ENCODE measurements at regions not wholly inside any gene's neighbourhood (a gene's known extent, or its start where the extent isn't known, plus 50 kb on each side); places are given as distances from the start of the nearest gene placed in this dataset.

DNA sequence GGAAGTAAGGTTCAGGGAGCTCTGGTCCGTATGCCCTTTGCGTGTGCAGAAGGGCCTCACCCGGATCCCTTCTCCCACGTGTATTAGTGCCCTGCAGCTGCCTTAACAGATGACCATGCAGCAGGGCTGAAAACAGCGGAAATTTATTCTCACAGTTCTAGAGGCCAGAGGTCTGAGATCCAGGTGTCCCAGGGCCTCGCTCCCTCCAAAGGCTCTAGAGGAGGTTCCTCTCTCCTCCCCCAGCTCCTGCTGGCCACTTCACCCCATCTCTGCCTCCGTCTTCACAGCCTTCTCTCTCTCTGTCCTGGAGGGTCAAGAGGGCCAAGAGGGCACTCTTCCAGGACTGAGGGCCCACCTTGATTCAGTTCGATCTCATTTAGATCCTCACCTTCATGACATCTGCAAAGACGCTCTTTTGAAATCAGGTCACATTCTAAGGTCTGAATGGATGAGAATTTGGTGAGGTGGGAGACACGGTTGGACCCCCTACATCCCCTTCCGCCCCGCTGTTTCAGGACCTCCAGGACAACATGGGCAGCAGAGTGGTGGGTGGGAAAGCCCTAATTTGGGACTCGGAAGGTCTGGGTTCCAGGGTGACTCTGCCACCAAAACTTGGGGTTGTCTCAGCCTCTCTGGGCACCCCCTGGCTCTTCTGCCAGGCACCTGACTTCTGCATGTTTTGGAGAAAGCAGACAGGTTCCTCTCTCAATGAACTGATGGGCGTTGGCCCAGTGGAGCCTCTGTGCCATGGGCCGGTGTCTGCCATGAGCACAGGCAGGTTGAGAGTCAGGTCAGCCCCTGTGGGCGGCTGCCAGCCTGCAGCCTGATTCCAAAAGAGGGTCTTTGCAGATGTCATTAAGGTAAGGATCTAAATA, 361.2 kb downstream of the SEC14L1 start:
- WGBS, result 89% methylated on average over 16 of the region's 16 CpGs
- Histone ChIP-seq H3K4me3 (ENCODE audit: low read depth, low read length) (no peak overlapping the region), H3K36me3 (ENCODE audit: insufficient read depth) (no peaks in the 10 kb centered on the region), H3K4me1 (ENCODE audit: insufficient read depth) (no peaks in the 10 kb centered on the region), H3K27ac (ENCODE audit: low read depth) (no peak overlapping the region)
- DNase-seq (ENCODE audit: extremely low spot score), result no peak

DNA sequence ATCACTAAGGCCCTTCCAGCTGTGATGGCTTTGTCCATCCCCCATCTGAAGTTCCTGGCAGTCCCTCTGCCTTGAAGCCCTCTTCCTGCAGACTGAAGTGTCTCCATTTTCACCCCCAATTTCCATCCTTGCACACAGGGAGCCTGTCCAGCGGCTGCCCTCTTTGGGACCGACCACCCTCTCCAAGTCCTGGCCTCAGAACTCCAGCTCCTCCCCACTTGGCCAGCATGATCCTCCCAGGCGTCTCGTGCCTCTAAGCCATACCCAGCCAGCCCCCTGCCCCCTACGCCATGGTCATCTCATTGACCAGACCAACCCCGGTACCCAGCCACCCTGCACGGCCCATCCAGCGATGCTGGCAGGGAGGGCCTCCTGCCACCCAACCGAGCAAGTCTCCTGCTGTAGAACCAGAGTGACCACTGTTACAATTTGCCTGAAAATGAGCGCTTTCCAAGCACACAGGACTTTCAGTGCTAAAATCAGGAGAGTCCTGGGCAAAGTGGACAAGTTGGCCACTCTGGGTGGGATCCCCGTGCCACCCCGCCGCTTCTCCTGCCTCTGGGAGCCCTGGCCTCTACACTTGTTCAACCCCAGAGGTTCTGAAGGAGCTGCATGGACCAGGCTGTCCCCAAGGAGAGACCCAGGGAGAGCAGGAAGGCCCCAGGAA, 362.0 kb downstream of the SEC14L1 start:
- Histone ChIP-seq H3K4me1 (ENCODE audit: insufficient read depth) (no peaks in the 10 kb centered on the region), H3K27ac (ENCODE audit: low read depth) (no peak overlapping the region), H3K4me3 (ENCODE audit: low read depth, low read length) (no peak overlapping the region), H3K36me3 (ENCODE audit: insufficient read depth) (no peaks in the 10 kb centered on the region)
- no peak for DNase-seq (ENCODE audit: extremely low spot score)
- 81% methylated on average over 13 of the region's 13 CpGs for WGBS

DNA sequence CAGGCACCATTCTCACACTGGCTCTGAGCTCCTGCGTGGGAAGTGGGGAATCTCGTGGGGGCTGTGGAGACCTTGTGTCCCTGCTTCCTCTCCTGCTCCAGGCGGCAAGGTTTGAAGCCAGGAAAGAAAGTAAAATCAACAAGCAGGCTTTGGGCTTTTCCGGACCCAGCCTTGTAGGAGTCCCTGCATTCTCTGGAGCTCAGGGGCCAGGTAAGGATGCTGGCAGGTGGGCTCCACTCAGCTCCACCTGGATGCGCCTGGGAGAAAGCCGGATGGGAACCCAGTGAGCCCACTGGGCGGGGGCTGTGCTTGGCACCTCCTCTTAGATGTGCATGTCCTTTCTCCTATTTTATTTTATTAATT, 362.5 kb downstream of the SEC14L1 start:
- no peaks in the 10 kb centered on the region for H3K36me3 ChIP-seq (ENCODE audit: insufficient read depth)
- no peak overlapping the region for H3K4me3 ChIP-seq (ENCODE audit: low read depth, low read length)
- H3K4me1 ChIP-seq (ENCODE audit: insufficient read depth), result no peaks in the 10 kb centered on the region
- WGBS, result 91% methylated on average over 7 of the region's 7 CpGs
- no peak for DNase-seq (ENCODE audit: extremely low spot score)
- H3K27ac ChIP-seq (ENCODE audit: low read depth), result no peak overlapping the region

DNA sequence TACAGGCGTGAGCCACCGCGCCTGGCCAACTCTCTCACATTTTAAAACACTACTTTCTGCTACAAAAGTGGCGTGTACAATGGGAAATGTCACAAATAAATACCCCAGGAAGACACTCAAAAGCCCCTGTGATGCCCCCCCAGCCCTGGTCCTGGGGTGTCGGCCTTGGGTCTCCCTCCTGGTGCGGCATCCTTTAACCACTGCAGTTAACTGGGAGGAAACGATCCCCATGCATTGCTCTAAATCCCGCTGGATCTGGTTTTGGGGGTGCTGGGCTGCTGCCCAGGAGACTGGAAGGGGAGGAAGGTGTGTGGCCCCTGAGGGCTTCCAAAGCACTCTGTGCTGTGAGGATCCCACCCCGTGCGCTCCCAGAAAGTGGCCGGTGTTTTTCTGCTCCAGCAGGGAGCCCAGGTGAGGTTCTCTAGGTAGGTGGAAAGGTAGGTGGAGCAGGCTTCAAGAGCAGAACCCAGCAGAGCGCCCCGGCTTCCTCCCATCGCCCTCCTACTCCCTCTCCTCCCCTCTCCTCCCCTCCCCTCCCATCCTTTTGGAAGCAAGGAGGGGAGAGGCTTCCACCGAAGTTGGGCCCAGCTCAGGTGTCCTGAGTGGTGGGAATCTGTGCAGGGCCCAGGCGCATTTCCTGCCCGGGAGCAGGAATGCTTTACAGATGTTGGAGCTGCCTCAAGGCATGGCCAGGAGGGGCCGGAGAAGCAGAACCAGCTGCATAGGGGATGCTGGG, 363.3 kb downstream of the SEC14L1 start:
- H3K27ac ChIP-seq (ENCODE audit: low read depth), result no peak overlapping the region
- no peak overlapping the region for H3K4me3 ChIP-seq (ENCODE audit: low read depth, low read length)
- no peaks in the 10 kb centered on the region for H3K36me3 ChIP-seq (ENCODE audit: insufficient read depth)
- H3K4me1 ChIP-seq (ENCODE audit: insufficient read depth), result no peaks in the 10 kb centered on the region
- no peak for DNase-seq (ENCODE audit: extremely low spot score)
- 81% methylated on average over 18 of the region's 18 CpGs for WGBS

DNA sequence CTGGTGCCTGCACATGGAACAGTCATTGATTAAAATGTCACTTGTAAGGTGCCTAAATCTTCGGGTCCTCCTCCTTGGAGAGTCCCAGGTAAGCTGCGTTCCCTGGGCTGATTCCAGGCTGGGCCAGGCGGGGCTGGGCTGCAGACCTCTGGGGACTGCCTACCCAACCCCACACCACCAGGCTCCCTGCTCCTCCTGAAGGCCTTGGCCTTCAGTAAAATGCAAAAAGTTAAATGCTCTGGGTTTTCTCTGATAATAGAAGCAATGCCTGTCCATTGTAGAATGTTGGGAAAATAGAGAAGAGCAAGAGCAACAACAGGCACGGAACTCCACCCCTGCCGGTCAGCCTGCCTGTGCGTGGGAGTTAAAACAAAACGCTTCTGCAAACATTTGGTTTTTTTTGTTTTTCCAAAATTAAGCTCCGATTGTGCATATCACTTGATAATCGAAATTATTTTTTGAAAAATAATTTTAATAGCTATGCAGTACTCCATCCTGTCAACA, 363.9 kb downstream of the SEC14L1 start:
- no peaks in the 10 kb centered on the region for H3K36me3 ChIP-seq (ENCODE audit: insufficient read depth)
- 82% methylated on average over 9 of the region's 9 CpGs for WGBS
- H3K27ac ChIP-seq (ENCODE audit: low read depth), result no peak overlapping the region
- H3K4me1 ChIP-seq (ENCODE audit: insufficient read depth), result no peaks in the 10 kb centered on the region
- H3K4me3 ChIP-seq (ENCODE audit: low read depth, low read length), result no peak overlapping the region
- no peak for DNase-seq (ENCODE audit: extremely low spot score)

DNA sequence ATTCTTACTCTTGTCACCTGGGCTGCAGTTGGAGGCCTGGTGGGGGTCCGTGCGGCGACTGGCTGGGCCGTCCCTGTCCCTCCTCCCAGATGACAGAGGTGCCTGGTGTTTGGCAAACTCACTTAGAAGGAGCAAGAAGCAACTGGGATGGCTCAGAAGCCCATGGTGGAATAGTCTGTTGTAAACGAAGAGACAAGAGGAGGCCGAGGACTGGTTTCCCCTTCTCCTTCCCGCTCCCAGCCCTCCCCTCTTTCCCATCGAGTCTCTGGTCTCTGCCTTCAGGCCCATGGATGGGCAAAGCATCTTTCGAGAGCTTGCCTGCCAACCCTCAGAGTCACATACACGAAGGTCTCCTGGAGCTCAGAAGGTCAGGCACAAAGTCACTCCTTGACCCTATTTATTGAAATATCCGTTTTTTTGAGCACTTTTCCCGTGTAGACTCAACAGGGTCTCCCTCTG, 364.4 kb downstream of the SEC14L1 start:
- DNase-seq (ENCODE audit: extremely low spot score), result no peak
- no peaks in the 10 kb centered on the region for H3K36me3 ChIP-seq (ENCODE audit: insufficient read depth)
- no peak overlapping the region for H3K27ac ChIP-seq (ENCODE audit: low read depth)
- no peak overlapping the region for H3K4me3 ChIP-seq (ENCODE audit: low read depth, low read length)
- 87% methylated on average over 12 of the region's 12 CpGs for WGBS
- no peaks in the 10 kb centered on the region for H3K4me1 ChIP-seq (ENCODE audit: insufficient read depth)

DNA sequence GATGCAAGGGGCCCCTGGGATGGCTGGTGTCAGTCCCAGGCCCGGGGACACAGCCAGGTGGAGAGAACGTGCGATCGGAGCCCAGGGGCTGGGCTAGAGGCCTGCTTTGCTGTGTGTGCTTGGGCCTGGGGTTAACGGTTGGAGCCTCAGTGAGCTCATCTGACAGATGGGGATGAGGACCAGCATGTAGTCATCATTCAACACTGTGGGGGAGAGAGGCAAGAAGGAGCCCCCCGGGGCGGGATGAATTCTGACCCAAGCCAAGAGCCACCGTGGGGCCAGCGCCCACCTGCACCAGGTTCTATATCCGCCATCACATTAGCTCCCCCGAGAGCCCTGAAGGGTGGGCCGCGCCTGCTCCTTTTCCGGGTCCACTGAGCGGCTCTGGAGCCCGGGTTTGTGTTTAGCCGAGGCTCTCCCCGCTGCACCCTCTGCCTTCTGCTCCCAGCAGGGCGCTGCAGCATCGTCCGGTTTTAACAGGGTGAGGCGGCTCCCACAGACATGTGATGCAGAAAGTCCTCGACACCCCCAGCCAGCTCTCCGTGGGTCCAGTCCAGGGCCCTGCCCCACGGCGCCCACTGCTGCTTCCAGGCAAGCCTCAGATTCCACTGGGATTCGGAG, 365.7 kb downstream of the SEC14L1 start:
- Histone ChIP-seq H3K36me3 (ENCODE audit: insufficient read depth) (no peaks in the 10 kb centered on the region), H3K4me1 (ENCODE audit: insufficient read depth) (no peaks in the 10 kb centered on the region), H3K4me3 (ENCODE audit: low read depth, low read length) (no peak overlapping the region), H3K27ac (ENCODE audit: low read depth) (no peak overlapping the region)
- no peak for DNase-seq (ENCODE audit: extremely low spot score)
- WGBS, result 88% methylated on average over 27 of the region's 27 CpGs

DNA sequence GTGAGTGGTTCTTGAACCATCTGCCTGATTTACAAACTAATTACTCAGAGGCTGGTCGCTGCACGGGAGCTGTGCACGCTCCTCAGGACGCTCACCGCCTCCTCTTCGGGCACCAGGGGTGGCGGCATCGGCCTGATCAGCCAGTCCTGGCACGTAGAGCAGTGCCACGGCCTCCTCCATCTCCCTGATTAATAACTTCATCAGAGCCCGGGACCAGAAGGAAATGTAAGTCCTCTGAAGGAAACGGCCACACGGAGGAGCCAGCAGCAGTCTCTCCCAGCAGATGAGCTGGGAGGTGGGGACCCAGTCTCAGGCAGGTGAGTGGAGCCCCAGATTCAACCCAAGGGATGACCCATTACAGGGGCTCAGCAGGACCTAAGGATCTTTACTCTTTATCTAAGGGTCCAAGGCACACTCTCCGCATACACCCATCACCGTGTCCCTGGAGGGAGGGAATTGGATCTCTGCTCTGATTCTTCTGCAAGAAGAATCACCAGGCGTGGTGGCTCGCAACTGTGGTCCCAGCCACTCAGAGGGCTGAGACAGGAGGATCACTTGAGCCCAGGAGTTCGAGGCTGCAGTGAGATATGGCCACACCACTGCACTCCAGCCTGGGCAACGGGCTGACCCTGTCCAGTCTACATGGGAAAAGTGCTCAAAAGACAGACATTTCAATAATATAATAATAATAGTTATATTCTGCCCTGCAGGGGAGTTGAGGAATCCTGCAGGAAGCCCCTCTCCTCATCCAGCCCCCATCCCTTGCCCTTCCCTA, 366.5 kb downstream of the SEC14L1 start:
- WGBS, result 69% methylated on average over 19 of the region's 19 CpGs
- no peaks in the 10 kb centered on the region for H3K36me3 ChIP-seq (ENCODE audit: insufficient read depth)
- no peak overlapping the region for H3K27ac ChIP-seq (ENCODE audit: low read depth)
- no peaks in the 10 kb centered on the region for H3K4me1 ChIP-seq (ENCODE audit: insufficient read depth)
- no peak for DNase-seq (ENCODE audit: extremely low spot score)
- H3K4me3 ChIP-seq (ENCODE audit: low read depth, low read length), result no peak overlapping the region

DNA sequence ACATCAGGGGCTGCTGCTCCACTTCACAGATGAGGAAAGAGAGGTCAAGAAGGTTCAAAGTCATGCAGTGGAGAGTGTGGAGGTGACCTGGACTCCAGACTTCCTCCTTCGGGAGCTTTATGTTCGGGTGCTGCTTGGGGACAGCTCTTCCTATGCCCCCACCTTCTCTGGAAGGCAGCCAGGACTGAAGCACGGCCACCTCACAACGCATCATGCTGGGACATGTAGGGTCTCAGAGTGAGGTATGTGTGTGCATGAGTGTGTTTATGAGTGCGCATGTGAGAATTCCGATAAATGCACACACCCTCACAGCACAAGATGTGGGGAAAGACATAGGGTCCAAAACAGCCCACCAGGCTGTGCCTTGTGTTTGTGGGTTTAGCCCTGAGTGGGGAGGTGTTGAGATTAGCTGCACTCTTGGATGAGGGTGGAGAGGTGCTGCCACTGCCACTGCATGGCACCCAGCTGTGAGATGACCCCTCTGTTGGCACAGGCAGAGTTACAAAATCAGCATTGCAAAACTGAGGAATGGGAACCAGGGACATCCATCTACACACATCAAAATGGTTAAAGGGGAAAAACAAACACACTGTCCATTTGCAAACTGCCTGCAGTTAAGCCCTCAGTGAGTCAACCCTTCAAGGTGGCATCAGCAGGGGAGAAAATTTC, 367.4 kb downstream of the SEC14L1 start:
- peak; percentile 45 for DNase-seq (ENCODE audit: extremely low spot score)
- Histone ChIP-seq H3K4me3 (ENCODE audit: low read depth, low read length) (no peak overlapping the region), H3K27ac (ENCODE audit: low read depth) (no peak overlapping the region), H3K4me1 (ENCODE audit: insufficient read depth) (no peaks in the 10 kb centered on the region), H3K36me3 (ENCODE audit: insufficient read depth) (no peaks in the 10 kb centered on the region)
- 64% methylated on average over 6 of the region's 6 CpGs for WGBS

DNA sequence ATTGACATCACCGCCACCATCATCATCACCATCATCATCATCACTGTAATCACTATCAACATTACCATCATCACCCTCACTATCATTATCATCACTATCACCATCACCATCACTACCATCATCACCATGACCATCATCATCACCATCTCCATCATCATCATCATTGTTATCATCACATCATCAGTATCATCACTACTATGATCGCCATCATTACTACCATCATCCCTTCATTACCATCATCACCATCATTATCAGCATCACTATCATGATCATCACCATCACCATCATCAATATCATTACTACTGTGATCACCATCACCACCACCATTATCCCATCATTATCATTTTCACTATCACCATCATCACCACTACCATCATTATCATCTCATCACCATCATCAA, 368.3 kb downstream of the SEC14L1 start:
- Histone ChIP-seq H3K36me3 (ENCODE audit: insufficient read depth) (no peaks in the 10 kb centered on the region), H3K4me1 (ENCODE audit: insufficient read depth) (no peaks in the 10 kb centered on the region), H3K4me3 (ENCODE audit: low read depth, low read length) (no peak overlapping the region), H3K27ac (ENCODE audit: low read depth) (no peak overlapping the region)
- WGBS, result 95% methylated on average over 2 of the region's 2 CpGs
- no peak for DNase-seq (ENCODE audit: extremely low spot score)

DNA sequence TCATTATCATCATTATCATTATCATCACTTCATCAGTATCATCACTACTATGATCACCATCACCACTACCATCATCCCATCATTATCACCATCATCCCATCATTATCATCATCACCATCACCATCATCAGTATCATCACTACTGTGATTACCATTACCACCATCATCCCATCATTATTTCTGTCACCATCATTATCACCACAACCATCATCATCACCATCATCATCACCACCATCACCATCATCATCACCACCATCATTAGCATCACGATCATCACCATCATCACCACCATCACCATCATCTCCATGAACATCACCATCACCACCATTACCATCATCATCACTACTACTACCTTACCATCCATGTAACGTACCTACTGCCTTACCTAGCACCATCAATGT, 368.8 kb downstream of the SEC14L1 start:
- H3K4me3 ChIP-seq (ENCODE audit: low read depth, low read length), result no peak overlapping the region
- H3K27ac ChIP-seq (ENCODE audit: low read depth), result no peak overlapping the region
- H3K36me3 ChIP-seq (ENCODE audit: insufficient read depth), result no peaks in the 10 kb centered on the region
- no peaks in the 10 kb centered on the region for H3K4me1 ChIP-seq (ENCODE audit: insufficient read depth)
- no peak for DNase-seq (ENCODE audit: extremely low spot score)
- 97% methylated on average over 2 of the region's 2 CpGs for WGBS

DNA sequence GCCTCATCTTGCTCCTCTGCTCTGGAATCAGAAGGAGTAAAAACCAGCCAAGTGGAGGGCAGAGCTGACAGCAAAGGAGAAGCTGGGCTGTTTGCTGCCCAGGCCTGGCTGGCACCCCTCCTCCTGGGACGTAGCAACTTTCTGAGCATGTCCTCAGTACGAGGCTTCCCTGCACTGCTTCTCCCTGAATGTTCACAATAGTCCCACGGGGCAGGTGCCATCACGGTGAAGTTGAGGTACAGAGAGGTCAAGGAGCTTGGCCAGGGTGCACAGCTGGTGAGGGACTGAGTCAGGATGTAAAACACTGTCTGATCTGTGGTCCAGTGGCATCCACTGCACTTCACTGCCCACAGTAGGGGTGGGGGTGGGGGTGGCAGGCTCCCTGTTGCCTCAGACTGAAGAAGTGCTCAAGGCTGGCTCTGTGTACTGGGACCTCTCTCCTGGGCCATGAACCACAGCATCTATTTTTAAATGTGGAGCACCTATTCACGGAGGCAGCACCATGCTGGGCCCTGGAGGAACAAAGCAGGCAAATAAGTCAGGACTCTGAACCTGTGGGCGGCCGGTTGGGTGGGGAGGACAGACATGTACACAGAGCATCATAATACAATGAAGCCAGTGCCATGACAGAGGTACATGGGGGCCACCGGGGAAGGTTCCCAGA, 369.5 kb downstream of the SEC14L1 start:
- no peak for DNase-seq (ENCODE audit: extremely low spot score)
- Histone ChIP-seq H3K36me3 (ENCODE audit: insufficient read depth) (no peaks in the 10 kb centered on the region), H3K4me3 (ENCODE audit: low read depth, low read length) (no peak overlapping the region), H3K4me1 (ENCODE audit: insufficient read depth) (no peaks in the 10 kb centered on the region), H3K27ac (ENCODE audit: low read depth) (no peak overlapping the region)
- 78% methylated on average over 8 of the region's 8 CpGs for WGBS
